ENCODE measurements at regions not wholly inside any gene's neighbourhood (a gene's known extent, or its start where the extent isn't known, plus 50 kb on each side); places are given as distances from the start of the nearest gene placed in this dataset.

GRCh38 chr4:19074036-19074435 is 1052.5 kb upstream of the LCORL start:
- Histone ChIP-seq H3K9me3 (no peaks in the 10 kb centered on the region), H3K27me3 (no peaks in the 10 kb centered on the region), H3K4me3 (no peak overlapping the region), H3K4me1 (no peaks in the 10 kb centered on the region), H3K36me3 (no peaks in the 10 kb centered on the region), H3K27ac (no peak overlapping the region)
- in situ Hi-C loops (cut with MboI; ENCODE audit: low sequenced_read_pairs in 4 of 4): no loop called here
- DNase-seq: no peak
- TF ChIP-seq POLR2A (IDR thresholded peaks at IDR 0.05): no peak
- TF ChIP-seq, protein P1, sequence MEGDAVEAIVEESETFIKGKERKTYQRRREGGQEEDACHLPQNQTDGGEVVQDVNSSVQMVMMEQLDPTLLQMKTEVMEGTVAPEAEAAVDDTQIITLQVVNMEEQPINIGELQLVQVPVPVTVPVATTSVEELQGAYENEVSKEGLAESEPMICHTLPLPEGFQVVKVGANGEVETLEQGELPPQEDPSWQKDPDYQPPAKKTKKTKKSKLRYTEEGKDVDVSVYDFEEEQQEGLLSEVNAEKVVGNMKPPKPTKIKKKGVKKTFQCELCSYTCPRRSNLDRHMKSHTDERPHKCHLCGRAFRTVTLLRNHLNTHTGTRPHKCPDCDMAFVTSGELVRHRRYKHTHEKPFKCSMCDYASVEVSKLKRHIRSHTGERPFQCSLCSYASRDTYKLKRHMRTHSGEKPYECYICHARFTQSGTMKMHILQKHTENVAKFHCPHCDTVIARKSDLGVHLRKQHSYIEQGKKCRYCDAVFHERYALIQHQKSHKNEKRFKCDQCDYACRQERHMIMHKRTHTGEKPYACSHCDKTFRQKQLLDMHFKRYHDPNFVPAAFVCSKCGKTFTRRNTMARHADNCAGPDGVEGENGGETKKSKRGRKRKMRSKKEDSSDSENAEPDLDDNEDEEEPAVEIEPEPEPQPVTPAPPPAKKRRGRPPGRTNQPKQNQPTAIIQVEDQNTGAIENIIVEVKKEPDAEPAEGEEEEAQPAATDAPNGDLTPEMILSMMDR (IDR thresholded peaks at IDR 0.05 in 4 of 5, conservative IDR thresholded peaks at IDR 0.05 in 1 of 5): no peak
- intact Hi-C loops (cut with DNase I; ENCODE audit: low total_unique reads): no loop called here
- ATAC-seq: no peak

DNA sequence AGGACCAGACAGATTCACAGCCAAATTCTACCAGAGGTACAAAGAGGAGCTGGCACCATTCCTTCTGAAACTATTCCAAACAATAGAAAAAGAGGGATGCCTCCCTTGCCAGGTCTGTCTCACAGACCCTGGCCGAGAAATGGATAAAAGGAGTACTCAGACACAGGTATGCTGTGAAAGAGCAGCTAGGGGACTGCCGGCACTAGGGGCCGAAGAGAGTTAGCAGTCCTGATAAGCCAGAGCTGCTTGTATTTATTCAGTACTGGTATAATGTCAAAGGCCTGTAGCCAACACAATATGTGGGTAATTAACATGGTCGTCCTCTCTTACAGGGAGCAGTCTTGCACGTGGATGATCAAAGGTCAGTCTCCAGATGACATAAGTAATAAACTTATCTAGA is 1042.1 kb upstream of the LCORL start:
- H3K36me3 ChIP-seq: no peaks in the 10 kb centered on the region
- H3K4me3 ChIP-seq: no peak overlapping the region
- TF ChIP-seq, protein P1 (IDR thresholded peaks at IDR 0.05 in 4 of 5, conservative IDR thresholded peaks at IDR 0.05 in 1 of 5): no peak
- intact Hi-C loops (cut with DNase I; ENCODE audit: low total_unique reads) (no loop called here), in situ Hi-C loops (cut with MboI; ENCODE audit: low sequenced_read_pairs in 4 of 4) (no loop called here)
- H3K9me3 ChIP-seq: no peaks in the 10 kb centered on the region
- ATAC-seq (no peak), DNase-seq (no peak)
- H3K27ac ChIP-seq: no peak overlapping the region
- H3K27me3 ChIP-seq: no peaks in the 10 kb centered on the region
- H3K4me1 ChIP-seq: no peaks in the 10 kb centered on the region

DNA sequence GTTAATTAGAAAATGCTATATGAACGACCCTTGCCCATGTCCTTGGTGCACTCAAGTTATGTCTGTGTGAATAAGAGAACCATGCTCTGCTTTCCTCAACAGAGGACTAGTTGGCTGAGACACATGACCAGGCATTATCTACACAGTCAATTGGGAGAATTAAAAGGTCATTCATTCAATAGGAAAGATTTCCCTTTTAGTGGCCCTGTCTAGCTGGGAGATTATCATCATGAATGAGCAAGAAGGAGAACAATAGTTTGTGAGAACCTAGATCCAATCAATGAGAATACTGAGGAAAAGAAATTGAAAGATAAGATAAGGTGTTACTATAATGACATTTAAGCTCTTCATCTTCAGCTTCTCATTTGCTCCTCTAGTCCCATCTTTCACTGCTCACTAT is 1033.4 kb upstream of the LCORL start:
- no peak for DNase-seq
- TF ChIP-seq, protein P1 (IDR thresholded peaks at IDR 0.05 in 4 of 5, conservative IDR thresholded peaks at IDR 0.05 in 1 of 5): no peak
- TF ChIP-seq POLR2A (IDR thresholded peaks at IDR 0.05): no peak
- Histone ChIP-seq H3K36me3 (no peaks in the 10 kb centered on the region), H3K9me3 (no peaks in the 10 kb centered on the region), H3K27me3 (no peaks in the 10 kb centered on the region), H3K4me1 (no peaks in the 10 kb centered on the region), H3K27ac (no peak overlapping the region), H3K4me3 (no peak overlapping the region)
- no peak for ATAC-seq
- in situ Hi-C loops (cut with MboI; ENCODE audit: low sequenced_read_pairs in 4 of 4) (no loop called here), intact Hi-C loops (cut with DNase I; ENCODE audit: low total_unique reads) (no loop called here)

DNA sequence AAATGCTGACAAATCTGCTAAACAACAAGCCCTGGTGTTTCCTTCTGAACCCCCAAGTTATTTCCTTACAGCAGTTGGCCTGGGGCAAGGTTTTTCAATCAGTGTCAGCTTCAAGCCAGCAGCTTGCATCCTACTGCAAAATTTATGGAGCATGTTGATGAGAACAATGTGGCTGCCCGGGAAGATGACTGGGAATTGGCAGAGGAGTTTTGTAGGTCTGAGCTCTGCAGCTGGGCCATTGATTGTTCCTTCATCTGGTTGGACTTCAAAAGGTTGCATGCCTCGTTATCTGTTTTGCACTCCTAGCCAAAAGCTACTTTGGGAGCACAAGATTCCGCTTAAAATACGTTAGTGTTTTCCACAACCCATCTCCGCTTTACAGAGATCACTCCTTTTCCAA is 1030.3 kb upstream of the LCORL start:
- no peaks in the 10 kb centered on the region for H3K4me1 ChIP-seq
- no peak for ATAC-seq
- no peak overlapping the region for H3K27ac ChIP-seq
- H3K4me3 ChIP-seq: no peak overlapping the region
- no peaks in the 10 kb centered on the region for H3K9me3 ChIP-seq
- H3K36me3 ChIP-seq: no peaks in the 10 kb centered on the region
- no peaks in the 10 kb centered on the region for H3K27me3 ChIP-seq
- intact Hi-C loops (cut with DNase I; ENCODE audit: low total_unique reads): no loop called here
- TF ChIP-seq, protein P1 (IDR thresholded peaks at IDR 0.05 in 4 of 5, conservative IDR thresholded peaks at IDR 0.05 in 1 of 5): no peak
- in situ Hi-C loops (cut with MboI; ENCODE audit: low sequenced_read_pairs in 4 of 4): no loop called here
- DNase-seq: no peak

GRCh38 chr4:19047279-19047880 is 1025.8 kb upstream of the LCORL start:
- intact Hi-C loops (cut with DNase I; ENCODE audit: low total_unique reads) (no loop called here), in situ Hi-C loops (cut with MboI; ENCODE audit: low sequenced_read_pairs in 4 of 4) (no loop called here)
- TF ChIP-seq POLR2A (IDR thresholded peaks at IDR 0.05): no peak
- TF ChIP-seq, protein P1 (IDR thresholded peaks at IDR 0.05 in 4 of 5, conservative IDR thresholded peaks at IDR 0.05 in 1 of 5): no peak
- Histone ChIP-seq H3K4me1 (no peaks in the 10 kb centered on the region), H3K4me3 (no peak overlapping the region), H3K36me3 (no peaks in the 10 kb centered on the region), H3K9me3 (no peaks in the 10 kb centered on the region), H3K27ac (no peak overlapping the region), H3K27me3 (no peaks in the 10 kb centered on the region)
- ATAC-seq (no peak), DNase-seq (no peak)

Data from gastrocnemius medialis (tissue), 4 donors.